HL-60 (cell line): ENCODE measurements at regions not wholly inside any gene's neighbourhood (a gene's known extent, or its start where the extent isn't known, plus 50 kb on each side); places are given as distances from the start of the nearest gene placed in this dataset.

Source experiments
- DNase-seq, 2 experiments: peaks; one replicate each; pipeline ENCODE4 v3.0.0-alpha.2; 2010 to 2020; ENCODE audit warnings: low read depth in 1 of 2, low spot score in 1 of 2
- H3K27ac ChIP-seq: fragments of 250-450 bp; sonication (Bioruptor Pico); replicated peaks from 2 replicates; pipeline ENCODE4 v1.5.1; 2020; ENCODE audit warnings: mild to moderate bottlenecking, moderate library complexity
- H3K27me3 ChIP-seq: fragments of 250-450 bp; sonication (Bioruptor Pico); 2 replicates; pipeline ENCODE4 v1.5.1; 2021; ENCODE audit warnings: mild to moderate bottlenecking, moderate library complexity; ENCODE audit not compliant: insufficient read depth, poor library complexity, severe bottlenecking
- H3K4me3 ChIP-seq: replicated peaks from 2 replicates; pipeline ENCODE4 v1.5.1; 2011; ENCODE audit warnings: mild to moderate bottlenecking, control low read depth, low read length; ENCODE audit not compliant: insufficient read depth
- GABPA ChIP-seq: IDR thresholded peaks from 2 replicates; pipeline ENCODE4 v1.6.1; 2012; ENCODE audit warnings: low read depth
- POLR2AphosphoS5 ChIP-seq: IDR thresholded peaks from 2 replicates; pipeline ENCODE4 v1.6.1; 2012; ENCODE audit warnings: low read depth
- SPI1 ChIP-seq: IDR thresholded peaks from 2 replicates; pipeline ENCODE4 v1.6.1; 2012; ENCODE audit warnings: low read depth, mild to moderate bottlenecking, borderline replicate concordance
- TF ChIP-seq, protein P1 (sequence below): IDR thresholded peaks from 2 replicates; pipeline ENCODE4 v1.6.1; 2012; ENCODE audit warnings: low read depth; ENCODE audit not compliant: insufficient replicate concordance
- TF ChIP-seq, protein P2 (sequence below): IDR thresholded peaks from one replicate; pipeline ENCODE4 v1.5.1; 2011; ENCODE audit warnings: low read length, control low read depth, inconsistent platforms; ENCODE audit not compliant: insufficient read depth

DNA sequence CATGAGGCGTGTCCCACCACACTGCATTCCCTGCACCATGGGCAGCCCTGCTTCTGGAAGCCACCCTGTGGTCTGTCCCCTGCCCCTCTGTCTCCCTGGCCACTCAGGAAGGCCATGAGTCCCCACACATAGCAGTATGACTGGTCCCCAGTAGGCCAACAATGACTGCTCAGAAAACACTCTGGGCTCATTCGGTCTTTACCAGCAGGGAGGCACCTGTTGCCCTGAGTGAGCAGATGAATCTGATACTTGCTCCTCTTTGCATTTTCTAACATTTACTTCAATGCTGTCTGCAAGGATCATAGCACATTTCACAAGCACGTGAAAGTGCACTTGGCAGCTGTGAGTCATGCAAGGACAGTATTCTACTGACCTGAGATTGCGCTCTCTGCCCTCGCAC, 365.4 kb upstream of the IRX1 start:
- H3K27me3 ChIP-seq = no peaks in the 10 kb centered on the region
- no peak for DNase-seq

DNA sequence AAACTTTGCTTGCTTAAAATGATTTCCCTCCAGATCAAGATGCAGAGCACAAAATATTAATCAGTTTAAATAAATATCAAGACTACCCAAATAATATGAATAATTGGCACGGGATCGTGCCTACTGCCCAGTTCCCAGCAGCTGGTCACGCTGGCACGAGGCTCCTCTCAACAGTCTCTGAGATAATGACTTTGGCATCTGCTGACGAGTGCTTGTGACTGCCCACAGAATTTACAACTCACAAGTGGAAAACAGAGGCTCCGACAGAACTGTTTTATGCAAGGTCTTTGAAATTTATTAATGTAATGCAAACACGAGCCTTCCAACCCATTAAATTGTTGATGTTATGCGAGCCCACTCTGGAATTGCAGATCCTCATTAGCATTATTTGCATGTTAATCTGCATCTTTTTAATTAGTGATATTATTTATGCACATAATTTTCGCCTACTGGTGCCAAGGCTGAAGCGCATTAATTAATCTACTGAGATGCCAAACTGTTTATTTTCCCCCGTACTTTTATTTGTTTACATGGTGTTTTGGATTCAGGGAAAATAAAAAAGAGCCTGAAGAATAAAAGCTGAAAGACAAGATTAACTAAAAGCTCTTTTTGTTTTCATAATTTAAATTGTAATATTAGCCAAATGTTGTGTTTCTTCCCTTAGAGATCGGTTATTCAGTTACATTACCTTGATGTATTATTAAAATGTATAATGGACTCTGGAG, 369.3 kb upstream of the IRX1 start:
- Histone ChIP-seq H3K27me3 (no peaks in the 10 kb centered on the region), H3K27ac (no peak overlapping the region), H3K4me3 (no peak overlapping the region)
- DNase-seq = no peak
- TF ChIP-seq GABPA (no peak), POLR2AphosphoS5 (no peak), SPI1 (no peak)
- TF ChIP-seq, protein P1, sequence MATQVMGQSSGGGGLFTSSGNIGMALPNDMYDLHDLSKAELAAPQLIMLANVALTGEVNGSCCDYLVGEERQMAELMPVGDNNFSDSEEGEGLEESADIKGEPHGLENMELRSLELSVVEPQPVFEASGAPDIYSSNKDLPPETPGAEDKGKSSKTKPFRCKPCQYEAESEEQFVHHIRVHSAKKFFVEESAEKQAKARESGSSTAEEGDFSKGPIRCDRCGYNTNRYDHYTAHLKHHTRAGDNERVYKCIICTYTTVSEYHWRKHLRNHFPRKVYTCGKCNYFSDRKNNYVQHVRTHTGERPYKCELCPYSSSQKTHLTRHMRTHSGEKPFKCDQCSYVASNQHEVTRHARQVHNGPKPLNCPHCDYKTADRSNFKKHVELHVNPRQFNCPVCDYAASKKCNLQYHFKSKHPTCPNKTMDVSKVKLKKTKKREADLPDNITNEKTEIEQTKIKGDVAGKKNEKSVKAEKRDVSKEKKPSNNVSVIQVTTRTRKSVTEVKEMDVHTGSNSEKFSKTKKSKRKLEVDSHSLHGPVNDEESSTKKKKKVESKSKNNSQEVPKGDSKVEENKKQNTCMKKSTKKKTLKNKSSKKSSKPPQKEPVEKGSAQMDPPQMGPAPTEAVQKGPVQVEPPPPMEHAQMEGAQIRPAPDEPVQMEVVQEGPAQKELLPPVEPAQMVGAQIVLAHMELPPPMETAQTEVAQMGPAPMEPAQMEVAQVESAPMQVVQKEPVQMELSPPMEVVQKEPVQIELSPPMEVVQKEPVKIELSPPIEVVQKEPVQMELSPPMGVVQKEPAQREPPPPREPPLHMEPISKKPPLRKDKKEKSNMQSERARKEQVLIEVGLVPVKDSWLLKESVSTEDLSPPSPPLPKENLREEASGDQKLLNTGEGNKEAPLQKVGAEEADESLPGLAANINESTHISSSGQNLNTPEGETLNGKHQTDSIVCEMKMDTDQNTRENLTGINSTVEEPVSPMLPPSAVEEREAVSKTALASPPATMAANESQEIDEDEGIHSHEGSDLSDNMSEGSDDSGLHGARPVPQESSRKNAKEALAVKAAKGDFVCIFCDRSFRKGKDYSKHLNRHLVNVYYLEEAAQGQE = no peak
- TF ChIP-seq, protein P2, sequence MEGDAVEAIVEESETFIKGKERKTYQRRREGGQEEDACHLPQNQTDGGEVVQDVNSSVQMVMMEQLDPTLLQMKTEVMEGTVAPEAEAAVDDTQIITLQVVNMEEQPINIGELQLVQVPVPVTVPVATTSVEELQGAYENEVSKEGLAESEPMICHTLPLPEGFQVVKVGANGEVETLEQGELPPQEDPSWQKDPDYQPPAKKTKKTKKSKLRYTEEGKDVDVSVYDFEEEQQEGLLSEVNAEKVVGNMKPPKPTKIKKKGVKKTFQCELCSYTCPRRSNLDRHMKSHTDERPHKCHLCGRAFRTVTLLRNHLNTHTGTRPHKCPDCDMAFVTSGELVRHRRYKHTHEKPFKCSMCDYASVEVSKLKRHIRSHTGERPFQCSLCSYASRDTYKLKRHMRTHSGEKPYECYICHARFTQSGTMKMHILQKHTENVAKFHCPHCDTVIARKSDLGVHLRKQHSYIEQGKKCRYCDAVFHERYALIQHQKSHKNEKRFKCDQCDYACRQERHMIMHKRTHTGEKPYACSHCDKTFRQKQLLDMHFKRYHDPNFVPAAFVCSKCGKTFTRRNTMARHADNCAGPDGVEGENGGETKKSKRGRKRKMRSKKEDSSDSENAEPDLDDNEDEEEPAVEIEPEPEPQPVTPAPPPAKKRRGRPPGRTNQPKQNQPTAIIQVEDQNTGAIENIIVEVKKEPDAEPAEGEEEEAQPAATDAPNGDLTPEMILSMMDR = no peak

More for the DNA sequence above, 365.4 kb upstream of the IRX1 start:
- no peak for TF ChIP-seq GABPA
- TF ChIP-seq, protein P2 = no peak
- Histone ChIP-seq H3K4me3 (no peak overlapping the region), H3K27ac (no peak overlapping the region)

DNA sequence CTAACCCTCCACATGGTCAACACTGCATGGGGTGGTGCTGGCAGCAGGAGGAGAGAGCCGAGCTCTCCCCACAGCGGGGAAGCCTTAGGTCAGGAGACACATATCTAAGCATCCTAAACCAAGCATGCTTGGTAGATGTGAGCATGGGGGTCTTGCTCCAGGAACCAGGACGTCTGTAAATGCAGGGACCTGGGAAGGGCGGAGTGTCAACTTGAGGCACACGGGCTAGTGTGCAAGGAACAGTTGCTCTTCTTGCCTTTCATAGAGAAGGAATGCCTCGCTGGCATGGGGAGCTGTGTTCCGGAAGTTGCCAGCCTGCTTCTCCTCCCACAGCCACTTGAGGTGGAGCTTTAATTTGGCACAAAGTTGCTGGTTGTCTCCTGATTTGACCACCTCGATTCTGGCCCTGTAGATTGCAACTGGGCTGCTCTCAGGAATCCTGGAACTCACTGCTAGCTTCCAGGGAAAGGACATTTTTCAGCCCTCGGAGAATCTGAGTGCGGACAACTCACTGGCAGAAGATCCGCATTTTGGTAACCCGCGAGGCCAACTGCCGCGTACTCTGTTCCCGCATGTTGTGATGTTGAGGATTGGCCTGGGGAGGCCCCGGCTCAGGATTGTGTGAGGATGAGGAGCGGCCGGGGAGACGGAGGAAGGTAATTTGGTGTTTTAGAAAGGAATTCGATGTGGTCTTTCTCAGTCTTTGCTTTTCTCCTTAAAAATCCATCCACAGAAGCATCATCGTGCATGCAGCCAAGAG, 370.3 kb upstream of the IRX1 start:
- Histone ChIP-seq H3K4me3 (no peak overlapping the region), H3K27ac (no peak overlapping the region), H3K27me3 (no peaks in the 10 kb centered on the region)
- no peak for DNase-seq
- TF ChIP-seq, protein P2 = no peak
- TF ChIP-seq SPI1 (no peak), POLR2AphosphoS5 (no peak), GABPA (no peak)
- TF ChIP-seq, protein P1 = no peak
